ENCODE measurements at regions not wholly inside any gene's neighbourhood (a gene's known extent, or its start where the extent isn't known, plus 50 kb on each side); places are given as distances from the start of the nearest gene placed in this dataset.

GRCh38 chr5:175222621-175223020 lies 221.4 kb downstream of the DRD1 start:
- TF ChIP-seq CTCF (IDR thresholded peaks at IDR 0.05): no peak
- Histone ChIP-seq H3K36me3 (no peaks in the 10 kb centered on the region), H3K27me3 (no peaks in the 10 kb centered on the region), H3K4me3 (no peak overlapping the region), H3K4me1 (no peaks in the 10 kb centered on the region), H3K27ac (no peak overlapping the region), H3K9me3 (no peaks in the 10 kb centered on the region)
- no peak for DNase-seq (ENCODE audit: low spot score)

- TF ChIP-seq CTCF (IDR thresholded peaks at IDR 0.05): no peak
- Histone ChIP-seq H3K27ac (no peak overlapping the region), H3K36me3 (no peaks in the 10 kb centered on the region), H3K9me3 (no peaks in the 10 kb centered on the region), H3K27me3 (no peaks in the 10 kb centered on the region), H3K4me1 (peaks cover 0 to 9% of the 10 kb centered on the region in 2 donors), H3K4me3 (no peak overlapping the region)
- DNase-seq (ENCODE audit: low spot score): no peak
Measured at GRCh38 chr5:175220549-175220948, 223.4 kb downstream of the DRD1 start.

GRCh38 chr5:175219366-175219765 lies 224.6 kb downstream of the DRD1 start:
- Histone ChIP-seq H3K36me3 (no peaks in the 10 kb centered on the region), H3K4me3 (no peak overlapping the region), H3K27ac (no peak overlapping the region), H3K27me3 (no peaks in the 10 kb centered on the region), H3K4me1 (peaks cover 0 to 9% of the 10 kb centered on the region in 2 donors), H3K9me3 (no peaks in the 10 kb centered on the region)
- DNase-seq (ENCODE audit: low spot score): no peak
- TF ChIP-seq CTCF (IDR thresholded peaks at IDR 0.05): no peak

- Histone ChIP-seq H3K4me1 (peaks cover 0 to 9% of the 10 kb centered on the region in 2 donors), H3K4me3 (no peak overlapping the region), H3K27me3 (no peaks in the 10 kb centered on the region), H3K9me3 (no peaks in the 10 kb centered on the region), H3K36me3 (no peaks in the 10 kb centered on the region), H3K27ac (no peak overlapping the region)
- TF ChIP-seq CTCF (IDR thresholded peaks at IDR 0.05): no peak
- peak; percentile 65 for DNase-seq (ENCODE audit: low spot score)
Measured at GRCh38 chr5:175216991-175217390, 227.0 kb downstream of the DRD1 start.

DNA sequence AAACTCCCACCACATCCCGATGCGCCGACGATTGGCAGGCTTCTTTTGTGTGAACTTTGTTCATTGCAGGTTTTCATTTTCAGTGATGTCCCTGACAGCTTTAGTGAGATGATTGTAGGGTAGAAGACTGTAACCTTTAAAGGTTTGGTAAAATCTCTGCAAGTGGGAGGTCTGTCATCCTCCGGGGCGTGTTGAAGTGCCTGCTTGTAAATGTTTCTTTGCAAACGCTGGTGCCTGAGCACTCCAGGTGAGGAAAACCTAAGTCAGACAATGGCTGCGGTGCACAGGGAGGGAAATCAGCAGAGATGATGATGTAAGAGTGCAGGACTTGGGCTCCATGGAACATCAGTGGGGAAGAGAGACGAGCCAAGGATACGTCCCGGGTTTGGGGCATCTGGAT lies 228.1 kb downstream of the DRD1 start:
- Histone ChIP-seq H3K9me3 (no peaks in the 10 kb centered on the region), H3K27ac (no peak overlapping the region), H3K4me3 (no peak overlapping the region), H3K4me1 (peaks cover 0 to 9% of the 10 kb centered on the region in 2 donors), H3K27me3 (no peaks in the 10 kb centered on the region), H3K36me3 (no peaks in the 10 kb centered on the region)
- DNase-seq (ENCODE audit: low spot score): no peak
- TF ChIP-seq CTCF (IDR thresholded peaks at IDR 0.05): no peak

DNA sequence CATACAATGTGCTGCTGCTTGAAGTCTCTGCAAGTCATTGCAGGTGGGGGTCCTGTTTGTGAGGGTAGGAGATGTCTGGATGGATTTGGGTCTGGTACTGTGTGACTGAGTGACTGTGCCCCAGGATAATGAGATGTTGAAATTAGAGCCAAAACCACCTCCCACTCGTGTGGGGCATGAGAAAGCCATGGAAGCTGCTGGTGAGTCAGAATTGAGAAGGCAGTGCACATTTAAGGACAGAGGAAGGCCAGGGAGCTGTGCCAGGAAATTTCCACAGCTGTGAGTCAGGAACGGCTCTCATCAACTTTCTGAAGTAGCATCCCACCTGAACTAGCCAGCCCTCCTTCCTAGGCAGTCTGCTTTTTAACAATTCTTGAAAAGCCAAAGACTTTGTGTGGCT lies 229.8 kb downstream of the DRD1 start:
- no peak for TF ChIP-seq CTCF (IDR thresholded peaks at IDR 0.05)
- Histone ChIP-seq H3K27me3 (no peaks in the 10 kb centered on the region), H3K4me3 (no peak overlapping the region), H3K4me1 (peaks cover 0 to 9% of the 10 kb centered on the region in 2 donors), H3K36me3 (no peaks in the 10 kb centered on the region), H3K9me3 (no peaks in the 10 kb centered on the region), H3K27ac (no peak overlapping the region)
- no peak for DNase-seq (ENCODE audit: low spot score)
